K562 (cell line): ENCODE measurements at regions not wholly inside any gene's neighbourhood (a gene's known extent, or its start where the extent isn't known, plus 50 kb on each side); places are given as distances from the start of the nearest gene placed in this dataset.

Source experiments
- ATAC-seq: fragments of 200-7000 bp; cut with Tn5 transposase; 3 replicates; pipeline ENCODE4 v1.9.1; 2020; ENCODE audit warnings: moderate library complexity
- BruUV-seq: library from RNA; stranded (reverse); fragments of 400-500 nt; replicated peaks from 2 replicates; lab custom pipeline; 2021; lab: Mats Ljungman, UMichigan
- CTCF ChIA-PET: fragments of 300-600 bp; formaldehyde crosslinking; extraction: SDS; loops from one replicate; lab custom pipeline; 2021; ENCODE audit warnings: low intra/inter-chr PET ratio; lab: Yijun Ruan, JAX
- POLR2A ChIA-PET: fragments of 300-600, 350-650 bp; sonication (Branson Sonifier 250); formaldehyde crosslinking; extraction: SDS; loops from one replicate; lab custom pipeline; 2021; ENCODE audit warnings: antibody characterized with exemption, inconsistent platforms; lab: Yijun Ruan, JAX
- DNase-seq, 4 experiments: peaks; one replicate each; pipeline versions ENCODE4 v3.0.0 to v3.0.0-alpha.2; 2011 to 2018; ENCODE audit warnings: low spot score in 3 of 4, mixed read lengths in 3 of 4; ENCODE audit errors: extremely low read depth in 1 of 4
- FAIRE-seq: peaks from 2 replicates; lab custom pipeline; 2011; peaks lifted over from hg19 to GRCh38; lab: Jason Lieb, UNC
- H2AFZ ChIP-seq: 2 replicates; pipeline ENCODE4 v1.6.0; 2011; ENCODE audit warnings: low read depth, low read length, control low read depth, inconsistent platforms
- H3K27ac ChIP-seq: fragments of 200-600 bp; 3 replicates; pipeline ENCODE4 v1.8.0; 2011; ENCODE audit warnings: low read depth, mild to moderate bottlenecking, control low read depth, inconsistent platforms, low read length, moderate library complexity, mixed read lengths; ENCODE audit errors: extremely low read depth
- H3K27me3 ChIP-seq, 2 experiments: fragments of 300-600 bp in 1 of 2; 2 replicates in 1 of 2; 3 replicates in 1 of 2; pipeline versions ENCODE4 v1.6.0 to v1.8.0; 2011; ENCODE audit warnings: inconsistent platforms in 2 of 2, low read length in 2 of 2, mild to moderate bottlenecking in 1 of 2, mixed read lengths in 1 of 2, moderate library complexity in 1 of 2; ENCODE audit not compliant: control insufficient read depth in 2 of 2, insufficient read depth in 2 of 2
- H3K36me3 ChIP-seq: fragments of 300-600 bp; 3 replicates; pipeline ENCODE4 v1.8.0; 2011; ENCODE audit warnings: mild to moderate bottlenecking, low read length, inconsistent platforms; ENCODE audit not compliant: control insufficient read depth, insufficient read depth
- H3K4me1 ChIP-seq, 2 experiments: fragments of 200-600 bp in 1 of 2; replicated peaks in 1 of 2; 2 replicates in 1 of 2; 3 replicates in 1 of 2; pipeline versions ENCODE4 v1.5.1 to v1.8.0; 2011; ENCODE audit warnings: inconsistent platforms in 2 of 2, low read length in 2 of 2, mild to moderate bottlenecking in 1 of 2, mixed read lengths in 1 of 2, moderate library complexity in 1 of 2; ENCODE audit not compliant: control insufficient read depth in 2 of 2, insufficient read depth in 2 of 2
- H3K4me2 ChIP-seq: 2 replicates; pipeline ENCODE4 v1.6.1; 2011; ENCODE audit warnings: low read length, control low read depth, inconsistent platforms, mixed read lengths; ENCODE audit not compliant: insufficient read depth
- H3K4me3 ChIP-seq: fragments of 200-600 bp; sonication (generic), shearing (Covaris generic); 2 replicates; pipeline ENCODE4 v1.5.1; 2016; ENCODE audit warnings: control low read depth, inconsistent platforms
- H3K79me2 ChIP-seq: fragments of 200-600 bp; 3 replicates; pipeline ENCODE4 v1.8.0; 2011; ENCODE audit warnings: low read length, inconsistent platforms; ENCODE audit not compliant: control insufficient read depth, insufficient read depth
- H3K9ac ChIP-seq, 2 experiments: 2 replicates each; pipeline versions ENCODE4 v1.6.0 to v1.6.1; 2011; ENCODE audit warnings: low read depth in 2 of 2, low read length in 2 of 2, control low read depth in 1 of 2, inconsistent platforms in 1 of 2, mild to moderate bottlenecking in 1 of 2, mixed read lengths in 1 of 2; ENCODE audit not compliant: insufficient read depth in 1 of 2
- H3K9me1 ChIP-seq: one replicate; pipeline ENCODE4 v1.6.0; 2011; ENCODE audit warnings: inconsistent platforms, mild to moderate bottlenecking, low read length, moderate library complexity; ENCODE audit not compliant: control insufficient read depth, insufficient read depth
- H3K9me3 ChIP-seq: replicated peaks from 2 replicates; pipeline ENCODE4 v1.5.1; 2011; ENCODE audit warnings: low read depth, low read length, inconsistent platforms; ENCODE audit not compliant: control insufficient read depth, insufficient read depth
- H4K20me1 ChIP-seq: replicated peaks from 2 replicates; pipeline ENCODE4 v1.6.1; 2011; ENCODE audit warnings: low read length, inconsistent platforms, mixed read lengths; ENCODE audit not compliant: control insufficient read depth, insufficient read depth
- CBFB ChIP-seq: sonication (generic); formaldehyde crosslinking; IDR thresholded peaks from 2 replicates; pipeline ENCODE4 v1.4.0; 2020; ENCODE audit warnings: mild to moderate bottlenecking, missing genetic modification reagents
- CBX1 ChIP-seq: sonication (generic); IDR thresholded peaks from 2 replicates; pipeline ENCODE4 v1.6.1; 2016; ENCODE audit warnings: antibody characterized with exemption, low read depth, mild to moderate bottlenecking
- FOS ChIP-seq: IDR thresholded peaks from 3 replicates; pipeline ENCODE4 v1.6.1; 2011; ENCODE audit not compliant: insufficient read length; ENCODE audit errors: extremely low read depth
- MED1 ChIP-seq: sonication (generic); formaldehyde crosslinking; IDR thresholded peaks from 2 replicates; pipeline ENCODE4 v1.8.1; 2023; ENCODE audit warnings: missing genetic modification reagents, borderline replicate concordance
- RBBP5 ChIP-seq: fragments of 200-600 bp; sonication (generic); IDR thresholded peaks from 2 replicates; pipeline ENCODE4 v1.6.1; 2012; ENCODE audit warnings: borderline replicate concordance, mild to moderate bottlenecking, low read length, control low read depth, inconsistent platforms; ENCODE audit not compliant: insufficient read depth, poor library complexity, severe bottlenecking
- SIN3B ChIP-seq: fragments of 450-650 bp; IDR thresholded peaks from 2 replicates; pipeline ENCODE4 v1.6.1; 2017; ENCODE audit warnings: low read depth, mild to moderate bottlenecking, moderate library complexity
- SNIP1 ChIP-seq: fragments of 450-650 bp; IDR thresholded peaks from 2 replicates; pipeline ENCODE4 v1.7.1; 2017; ENCODE audit warnings: low read depth, mild to moderate bottlenecking
- TEAD4 ChIP-seq, 2 experiments: sonication (generic) in 1 of 2; formaldehyde crosslinking in 1 of 2; IDR thresholded peaks; 2 replicates each; pipeline versions ENCODE4 v1.6.1 to v1.8.0; 2012 to 2022; ENCODE audit warnings: borderline replicate concordance in 1 of 2, inconsistent platforms in 1 of 2, low read length in 1 of 2, mild to moderate bottlenecking in 1 of 2, missing genetic modification reagents in 1 of 2
- TFE3 ChIP-seq: fragments of 450-650 bp; formaldehyde crosslinking; IDR thresholded peaks from 2 replicates; pipeline ENCODE4 v1.4.0; 2020; ENCODE audit warnings: mild to moderate bottlenecking, mixed read lengths
- ZFX ChIP-seq: sonication (generic); formaldehyde crosslinking; IDR thresholded peaks from 2 replicates; pipeline ENCODE4 v1.8.0; 2022; ENCODE audit warnings: mild to moderate bottlenecking, missing genetic modification reagents, moderate library complexity
- ZKSCAN8 ChIP-seq: fragments of 200-800 bp; sonication (Bioruptor generic); IDR thresholded peaks from 2 replicates; pipeline ENCODE4 v1.6.1; 2016; ENCODE audit warnings: missing genetic modification characterization, missing compliant biosample characterization
- ZNF655 ChIP-seq: fragments of 250-450 bp; sonication (Bioruptor Pico); IDR thresholded peaks from 2 replicates; pipeline ENCODE4 v1.5.0; 2021
- whole genome bisulfite sequencing: fragments of 100-300 bp; shearing (Covaris generic); methylation state at CpG from one replicate; pipeline ENCODE4 v1.1.6; 2016; ENCODE audit warnings: low coverage, mixed read lengths; ENCODE audit not compliant: insufficient coverage; ENCODE audit errors: missing lambda C conversion rate; 5-methylcytosine and 5-hydroxymethylcytosine counted together
- in situ Hi-C: fragments of 300-500 bp; cut with MboI; formaldehyde crosslinking; loops from 4 replicates; pipeline ENCODE4 v1.15.0; 2018; ENCODE audit warnings: inconsistent platforms, mixed read lengths
- intact Hi-C: fragments of 100-400 bp; cut with micrococcal nuclease; formaldehyde crosslinking; loops from 2 replicates; pipeline ENCODE4 v1.14.2; 2022

GRCh38 chr4:33886356-33886755 is 2358.0 kb downstream of the ARAP2 start:
- no TSS peak for BruUV-seq
- Histone ChIP-seq H4K20me1 (no peaks in the 10 kb centered on the region), H3K9me3 (no peaks in the 10 kb centered on the region), H3K4me2 (no peak overlapping the region), H3K79me2 (no peaks in the 10 kb centered on the region), H3K9me1 (no peaks in the 10 kb centered on the region), H3K4me1 (no peaks in the 10 kb centered on the region), H3K36me3 (no peaks in the 10 kb centered on the region), H3K9ac (no peak overlapping the region), H3K27ac (no peak overlapping the region), H3K4me3 (no peak overlapping the region), H3K27me3 (no peaks in the 10 kb centered on the region), H2AFZ (no peak overlapping the region)
- 23% methylated on average over 6 of the region's 8 CpGs for WGBS
- DNase-seq (no peak), ATAC-seq (no peak), FAIRE-seq (no peak)
- ChIA-PET CTCF (no interaction called here), POLR2A (no interaction called here)
- in situ Hi-C loops (no loop called here), intact Hi-C loops (no loop called here)
- TF ChIP-seq ZKSCAN8 (CRISPR knock-in tag) (no peak), TFE3 (no peak), CBFB (CRISPR knock-in tag) (no peak), ZNF655 (CRISPR knock-in tag) (no peak), MED1 (CRISPR knock-in tag) (no peak), ZFX (no peak), CBX1 (no peak), SIN3B (no peak), FOS (no peak), SNIP1 (no peak), TEAD4 (IDR thresholded peaks at IDR 0.05; ENCODE audit: low read length) (no peak), TEAD4 (CRISPR knock-in tag; IDR thresholded peaks at IDR 0.05; ENCODE audit: borderline replicate concordance) (no peak), RBBP5 (no peak)
